ENCODE measurements at regions not wholly inside any gene's neighbourhood (a gene's known extent, or its start where the extent isn't known, plus 50 kb on each side); places are given as distances from the start of the nearest gene placed in this dataset.

DNA sequence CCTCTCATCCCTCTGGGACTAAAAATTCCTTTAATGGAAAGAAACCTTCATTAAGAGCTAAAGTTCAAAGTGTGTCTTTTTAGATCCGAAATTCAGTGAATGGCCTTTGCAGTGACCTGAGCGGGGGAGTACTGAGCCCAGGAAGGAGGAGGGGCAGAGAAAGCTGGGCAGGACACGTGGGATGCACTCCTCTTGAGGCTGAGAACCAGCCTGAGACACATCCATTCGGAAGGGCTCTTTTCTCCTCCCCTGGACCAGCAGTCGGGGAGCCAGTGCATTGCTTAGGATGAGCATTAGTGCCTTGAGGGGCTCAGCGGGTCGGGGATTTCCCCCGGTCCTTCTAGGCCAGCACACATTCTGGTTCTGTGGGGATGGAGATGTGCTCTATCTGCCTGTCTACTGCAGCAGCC, 258.9 kb upstream of the B3GAT1 start:
- Histone ChIP-seq H3K27ac (ENCODE audit: low read depth, low read length) (no peak overlapping the region), H3K4me3 (ENCODE audit: insufficient read depth, low read depth, low read length) (no peak overlapping the region), H3K27me3 (ENCODE audit: insufficient read depth, low read length) (no peaks in the 10 kb centered on the region), H3K4me1 (ENCODE audit: insufficient read depth, low read length) (no peaks in the 10 kb centered on the region), H2AFZ (ENCODE audit: low read depth, low read length) (no peak overlapping the region), H3K9ac (ENCODE audit: low read length) (no peak overlapping the region), H3K4me2 (ENCODE audit: low read length) (no peak overlapping the region), H4K20me1 (ENCODE audit: insufficient read depth, low read length) (no peaks in the 10 kb centered on the region), H3K79me2 (ENCODE audit: insufficient read depth, low read length) (no peaks in the 10 kb centered on the region), H3K36me3 (ENCODE audit: insufficient read depth, low read length) (no peaks in the 10 kb centered on the region), H3K9me3 (ENCODE audit: insufficient read depth, low read depth, low read length) (peaks cover 18% of the 10 kb centered on the region)
- DNase-seq (ENCODE audit: low read depth) = no peak
- Mint-ChIP-seq H3K36me3 (ENCODE audit: low read depth, unreplicated experiment) (no peaks in the 10 kb centered on the region), H3K4me3 (ENCODE audit: unreplicated experiment) (no peak overlapping the region), H3K4me1 (ENCODE audit: low read depth, unreplicated experiment) (no peaks in the 10 kb centered on the region), H3K27me3 (ENCODE audit: low read depth, unreplicated experiment) (peaks cover 48% of the 10 kb centered on the region), H3K27ac (ENCODE audit: unreplicated experiment) (no peak overlapping the region), H3K9me3 (ENCODE audit: unreplicated experiment) (peaks cover 3% of the 10 kb centered on the region)
- TF ChIP-seq EZH2 (IDR thresholded peaks at IDR 0.05; ENCODE audit: insufficient read depth, low read length) = no peak
- TF ChIP-seq, protein P1, sequence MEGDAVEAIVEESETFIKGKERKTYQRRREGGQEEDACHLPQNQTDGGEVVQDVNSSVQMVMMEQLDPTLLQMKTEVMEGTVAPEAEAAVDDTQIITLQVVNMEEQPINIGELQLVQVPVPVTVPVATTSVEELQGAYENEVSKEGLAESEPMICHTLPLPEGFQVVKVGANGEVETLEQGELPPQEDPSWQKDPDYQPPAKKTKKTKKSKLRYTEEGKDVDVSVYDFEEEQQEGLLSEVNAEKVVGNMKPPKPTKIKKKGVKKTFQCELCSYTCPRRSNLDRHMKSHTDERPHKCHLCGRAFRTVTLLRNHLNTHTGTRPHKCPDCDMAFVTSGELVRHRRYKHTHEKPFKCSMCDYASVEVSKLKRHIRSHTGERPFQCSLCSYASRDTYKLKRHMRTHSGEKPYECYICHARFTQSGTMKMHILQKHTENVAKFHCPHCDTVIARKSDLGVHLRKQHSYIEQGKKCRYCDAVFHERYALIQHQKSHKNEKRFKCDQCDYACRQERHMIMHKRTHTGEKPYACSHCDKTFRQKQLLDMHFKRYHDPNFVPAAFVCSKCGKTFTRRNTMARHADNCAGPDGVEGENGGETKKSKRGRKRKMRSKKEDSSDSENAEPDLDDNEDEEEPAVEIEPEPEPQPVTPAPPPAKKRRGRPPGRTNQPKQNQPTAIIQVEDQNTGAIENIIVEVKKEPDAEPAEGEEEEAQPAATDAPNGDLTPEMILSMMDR (IDR thresholded peaks at IDR 0.05; ENCODE audit: insufficient read depth, low read depth, low read length) = no peak
- no peak for FAIRE-seq

DNA sequence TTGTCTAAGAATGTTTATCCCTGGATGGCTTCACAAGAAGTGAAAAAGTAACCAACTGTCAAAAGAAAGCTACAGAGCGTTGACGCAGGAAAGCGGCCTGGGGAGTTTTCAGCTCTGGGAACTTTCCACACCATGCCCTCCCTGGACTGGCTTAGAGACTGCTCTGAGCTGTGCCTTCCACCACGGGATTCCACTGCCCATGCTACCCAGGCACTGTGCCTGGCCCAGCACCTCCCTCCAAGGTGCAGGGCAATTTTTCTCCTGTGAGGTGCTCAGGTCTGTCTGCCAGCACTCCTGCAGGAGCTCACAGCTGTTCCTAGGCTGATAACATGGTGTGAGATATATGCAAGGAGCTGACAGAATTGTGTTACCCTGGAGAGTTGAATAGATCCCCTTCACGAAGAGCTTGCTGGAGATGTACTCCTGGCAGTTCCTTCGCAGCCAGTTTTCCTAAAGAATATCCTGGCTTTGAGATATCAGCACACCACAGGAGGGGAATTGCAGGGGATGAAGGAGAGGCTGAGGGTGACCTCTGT, 258.3 kb upstream of the B3GAT1 start:
- Histone ChIP-seq H3K4me2 (ENCODE audit: low read length) (no peak overlapping the region), H3K9ac (ENCODE audit: low read length) (no peak overlapping the region), H3K9me3 (ENCODE audit: insufficient read depth, low read depth, low read length) (peaks cover 20% of the 10 kb centered on the region), H3K4me3 (ENCODE audit: insufficient read depth, low read depth, low read length) (no peak overlapping the region), H3K36me3 (ENCODE audit: insufficient read depth, low read length) (no peaks in the 10 kb centered on the region), H3K27me3 (ENCODE audit: insufficient read depth, low read length) (no peaks in the 10 kb centered on the region), H4K20me1 (ENCODE audit: insufficient read depth, low read length) (no peaks in the 10 kb centered on the region), H3K27ac (ENCODE audit: low read depth, low read length) (no peak overlapping the region), H3K4me1 (ENCODE audit: insufficient read depth, low read length) (no peaks in the 10 kb centered on the region), H3K79me2 (ENCODE audit: insufficient read depth, low read length) (no peaks in the 10 kb centered on the region), H2AFZ (ENCODE audit: low read depth, low read length) (no peak overlapping the region)
- TF ChIP-seq, protein P1 (IDR thresholded peaks at IDR 0.05; ENCODE audit: insufficient read depth, low read depth, low read length) = no peak
- TF ChIP-seq EZH2 (IDR thresholded peaks at IDR 0.05; ENCODE audit: insufficient read depth, low read length) = no peak
- no peak overlapping the region for H3K27ac Mint-ChIP-seq (ENCODE audit: unreplicated experiment)
- peaks cover 52% of the 10 kb centered on the region for H3K27me3 Mint-ChIP-seq (ENCODE audit: low read depth, unreplicated experiment)
- FAIRE-seq = no peak
- H3K4me1 Mint-ChIP-seq (ENCODE audit: low read depth, unreplicated experiment) = no peaks in the 10 kb centered on the region
- H3K9me3 Mint-ChIP-seq (ENCODE audit: unreplicated experiment) = peaks cover 3% of the 10 kb centered on the region
- no peak overlapping the region for H3K4me3 Mint-ChIP-seq (ENCODE audit: unreplicated experiment)
- H3K36me3 Mint-ChIP-seq (ENCODE audit: low read depth, unreplicated experiment) = no peaks in the 10 kb centered on the region
- DNase-seq (ENCODE audit: low read depth) = no peak

DNA sequence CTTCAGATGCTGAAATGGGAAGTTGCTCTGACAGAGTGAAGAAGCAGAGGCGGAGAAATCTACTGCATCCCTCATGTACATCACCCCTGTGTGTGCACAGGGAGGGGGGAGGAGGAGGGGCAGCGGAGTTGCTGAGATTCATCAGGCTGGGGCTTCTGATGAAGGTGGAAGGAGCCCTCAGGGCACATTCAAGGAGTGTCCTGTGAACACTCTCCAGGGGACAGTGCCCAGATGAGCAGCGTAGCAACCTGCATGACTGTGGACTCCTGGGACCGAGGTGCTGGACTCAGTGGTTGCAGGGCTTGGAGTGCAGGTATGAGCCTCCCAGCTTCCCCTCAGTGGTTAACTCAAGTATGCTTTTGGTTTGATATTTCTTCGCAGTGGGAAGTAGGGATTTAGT, 257.8 kb upstream of the B3GAT1 start:
- H3K27me3 ChIP-seq (ENCODE audit: insufficient read depth, low read length) = no peaks in the 10 kb centered on the region
- TF ChIP-seq EZH2 (IDR thresholded peaks at IDR 0.05; ENCODE audit: insufficient read depth, low read length) = no peak
- TF ChIP-seq, protein P1 (IDR thresholded peaks at IDR 0.05; ENCODE audit: insufficient read depth, low read depth, low read length) = no peak
- peaks cover 20% of the 10 kb centered on the region for H3K9me3 ChIP-seq (ENCODE audit: insufficient read depth, low read depth, low read length)
- Mint-ChIP-seq H3K4me1 (ENCODE audit: low read depth, unreplicated experiment) (no peaks in the 10 kb centered on the region), H3K27me3 (ENCODE audit: low read depth, unreplicated experiment) (peaks cover 54% of the 10 kb centered on the region), H3K36me3 (ENCODE audit: low read depth, unreplicated experiment) (no peaks in the 10 kb centered on the region), H3K9me3 (ENCODE audit: unreplicated experiment) (peaks cover 3% of the 10 kb centered on the region), H3K4me3 (ENCODE audit: unreplicated experiment) (no peak overlapping the region), H3K27ac (ENCODE audit: unreplicated experiment) (no peak overlapping the region)
- H3K9ac ChIP-seq (ENCODE audit: low read length) = no peak overlapping the region
- FAIRE-seq (no peak), DNase-seq (ENCODE audit: low read depth) (no peak)
- no peaks in the 10 kb centered on the region for H4K20me1 ChIP-seq (ENCODE audit: insufficient read depth, low read length)
- no peaks in the 10 kb centered on the region for H3K36me3 ChIP-seq (ENCODE audit: insufficient read depth, low read length)
- no peaks in the 10 kb centered on the region for H3K79me2 ChIP-seq (ENCODE audit: insufficient read depth, low read length)
- H3K4me3 ChIP-seq (ENCODE audit: insufficient read depth, low read depth, low read length) = no peak overlapping the region
- no peak overlapping the region for H2AFZ ChIP-seq (ENCODE audit: low read depth, low read length)
- H3K27ac ChIP-seq (ENCODE audit: low read depth, low read length) = no peak overlapping the region
- H3K4me1 ChIP-seq (ENCODE audit: insufficient read depth, low read length) = no peaks in the 10 kb centered on the region
- H3K4me2 ChIP-seq (ENCODE audit: low read length) = no peak overlapping the region

All from astrocyte (in vitro differentiated cells and primary cell).